Left lung (tissue), 4 donors: ENCODE measurements at regions not wholly inside any gene's neighbourhood (a gene's known extent, or its start where the extent isn't known, plus 50 kb on each side); places are given as distances from the start of the nearest gene placed in this dataset.

Experiments
- ATAC-seq: fragments of 200-7000 bp; cut with Tn5 transposase; one replicate; pipeline ENCODE4 v1.9.1; 2020; ENCODE audit warnings: moderate library complexity
- DNase-seq, 4 donors: peaks; one replicate each; pipeline ENCODE4 v3.0.0-alpha.2; 2013 to 2020
- H3K27ac ChIP-seq, 2 donors: fragments of 200-600 bp; sonication (generic) in 1 of 2; one replicate each; pipeline versions ENCODE4 v1.5.0 to v1.8.0; 2020 to 2021
- H3K27me3 ChIP-seq, 2 donors: fragments of 200-600 bp; sonication (generic) in 1 of 2; one replicate each; pipeline versions ENCODE4 v1.5.0 to v1.8.0; 2020 to 2021
- H3K36me3 ChIP-seq, 2 donors: fragments of 200-600 bp; sonication (generic) in 1 of 2; one replicate each; pipeline versions ENCODE4 v1.5.0 to v1.8.0; 2020 to 2021
- H3K4me1 ChIP-seq, 2 donors: fragments of 200-600 bp; one replicate each; pipeline ENCODE4 v1.8.0; 2021
- H3K4me3 ChIP-seq, 2 donors: fragments of 200-600 bp; sonication (generic) in 1 of 2; one replicate each; pipeline versions ENCODE4 v1.5.0 to v1.8.0; 2020 to 2021; ENCODE audit warnings: mild to moderate bottlenecking in 1 of 2
- H3K9me3 ChIP-seq, 2 donors: fragments of 200-600 bp; sonication (generic) in 1 of 2; one replicate each; pipeline versions ENCODE4 v1.5.0 to v1.8.0; 2020 to 2021
- intact Hi-C, 2 donors: fragments of 100-400 bp; cut with DNase I; formaldehyde crosslinking; loops; one replicate each; pipeline versions ENCODE4 v1.11.2 to v1.14.2; 2022
- TF ChIP-seq, protein P1 (sequence below), 2 donors: fragments of 200-600 bp; sonication (generic) in 1 of 2; IDR thresholded peaks; one replicate each; pipeline versions ENCODE4 v1.5.0 to v1.8.0; 2021; ENCODE audit warnings: antibody characterized with exemption in 2 of 2
- donor health status: DM: no; HTN: yes; CAD: no.
- donor health status: DM: no; HTN: no; CAD: no.

DNA sequence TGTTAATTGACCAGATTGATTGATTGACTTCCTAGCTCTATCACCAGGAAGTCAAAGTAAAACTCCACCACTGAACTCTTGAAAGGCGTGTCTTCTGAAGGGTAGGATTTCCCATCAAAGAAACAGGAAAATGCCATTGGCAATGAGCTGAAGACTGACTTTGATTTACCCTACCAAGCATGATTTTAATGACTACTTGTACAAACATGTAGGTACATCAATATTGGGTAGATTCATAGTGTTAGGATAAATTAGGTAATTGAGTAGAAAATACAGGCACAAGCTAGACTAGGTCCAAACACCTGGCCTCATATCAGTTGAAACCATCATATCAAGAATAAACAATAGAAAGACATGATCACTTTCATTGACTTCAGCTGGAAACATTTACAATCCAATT, 53.2 kb upstream of the ATXN3L start:
- intact Hi-C loops = no loop called here
- DNase-seq (no peak), ATAC-seq (no peak)
- no peaks in the 10 kb centered on the region for H3K4me1 ChIP-seq
- H3K9me3 ChIP-seq = no peaks in the 10 kb centered on the region
- H3K27me3 ChIP-seq = no peaks in the 10 kb centered on the region
- peak overlapping the region in 1 of 2 donors; percentile 29 for H3K27ac ChIP-seq
- TF ChIP-seq, protein P1, sequence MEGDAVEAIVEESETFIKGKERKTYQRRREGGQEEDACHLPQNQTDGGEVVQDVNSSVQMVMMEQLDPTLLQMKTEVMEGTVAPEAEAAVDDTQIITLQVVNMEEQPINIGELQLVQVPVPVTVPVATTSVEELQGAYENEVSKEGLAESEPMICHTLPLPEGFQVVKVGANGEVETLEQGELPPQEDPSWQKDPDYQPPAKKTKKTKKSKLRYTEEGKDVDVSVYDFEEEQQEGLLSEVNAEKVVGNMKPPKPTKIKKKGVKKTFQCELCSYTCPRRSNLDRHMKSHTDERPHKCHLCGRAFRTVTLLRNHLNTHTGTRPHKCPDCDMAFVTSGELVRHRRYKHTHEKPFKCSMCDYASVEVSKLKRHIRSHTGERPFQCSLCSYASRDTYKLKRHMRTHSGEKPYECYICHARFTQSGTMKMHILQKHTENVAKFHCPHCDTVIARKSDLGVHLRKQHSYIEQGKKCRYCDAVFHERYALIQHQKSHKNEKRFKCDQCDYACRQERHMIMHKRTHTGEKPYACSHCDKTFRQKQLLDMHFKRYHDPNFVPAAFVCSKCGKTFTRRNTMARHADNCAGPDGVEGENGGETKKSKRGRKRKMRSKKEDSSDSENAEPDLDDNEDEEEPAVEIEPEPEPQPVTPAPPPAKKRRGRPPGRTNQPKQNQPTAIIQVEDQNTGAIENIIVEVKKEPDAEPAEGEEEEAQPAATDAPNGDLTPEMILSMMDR (IDR thresholded peaks at IDR 0.05) = no peak
- H3K36me3 ChIP-seq = no peaks in the 10 kb centered on the region
- no peak overlapping the region for H3K4me3 ChIP-seq

DNA sequence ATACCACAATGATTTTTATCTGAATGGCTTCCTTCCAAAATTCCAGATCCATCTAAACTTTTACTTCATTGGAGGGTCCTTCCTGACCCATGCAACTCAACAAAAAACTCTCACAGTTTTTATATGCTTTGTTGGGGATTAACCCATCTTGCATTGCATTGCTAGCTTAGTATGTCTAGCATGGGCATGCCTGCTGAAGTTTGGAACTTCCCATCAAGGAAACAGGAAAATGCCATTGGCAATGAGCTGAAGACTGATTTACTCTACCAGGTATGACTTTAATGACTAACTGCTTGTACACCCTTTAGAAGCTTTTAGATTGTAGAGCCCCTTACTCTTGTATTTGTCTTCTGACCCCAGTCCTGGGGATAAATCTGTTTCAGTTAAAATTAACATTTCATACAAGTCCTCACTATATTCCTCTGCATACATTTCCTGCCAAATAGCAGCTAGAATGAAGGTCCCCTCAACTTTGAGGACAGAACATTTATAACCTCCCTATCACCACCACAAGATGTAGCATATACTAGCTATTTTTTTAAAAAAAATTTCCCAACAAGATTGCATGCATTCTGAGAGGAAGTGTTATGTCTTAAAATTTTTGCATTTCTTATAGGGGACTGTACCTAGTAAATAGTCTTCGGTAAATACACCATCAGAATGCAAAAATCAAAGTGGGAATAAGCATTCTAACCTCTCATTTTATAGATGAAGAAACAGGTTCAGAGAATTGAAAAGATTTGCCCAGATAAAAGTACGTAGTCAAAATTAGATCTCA, 52.5 kb upstream of the ATXN3L start:
- Histone ChIP-seq H3K9me3 (no peaks in the 10 kb centered on the region), H3K27me3 (no peaks in the 10 kb centered on the region), H3K36me3 (no peaks in the 10 kb centered on the region), H3K4me3 (no peak overlapping the region), H3K27ac (no peak overlapping the region), H3K4me1 (no peaks in the 10 kb centered on the region)
- DNase-seq (no peak), ATAC-seq (no peak)
- intact Hi-C loops = no loop called here
- TF ChIP-seq, protein P1 (IDR thresholded peaks at IDR 0.05) = no peak

DNA sequence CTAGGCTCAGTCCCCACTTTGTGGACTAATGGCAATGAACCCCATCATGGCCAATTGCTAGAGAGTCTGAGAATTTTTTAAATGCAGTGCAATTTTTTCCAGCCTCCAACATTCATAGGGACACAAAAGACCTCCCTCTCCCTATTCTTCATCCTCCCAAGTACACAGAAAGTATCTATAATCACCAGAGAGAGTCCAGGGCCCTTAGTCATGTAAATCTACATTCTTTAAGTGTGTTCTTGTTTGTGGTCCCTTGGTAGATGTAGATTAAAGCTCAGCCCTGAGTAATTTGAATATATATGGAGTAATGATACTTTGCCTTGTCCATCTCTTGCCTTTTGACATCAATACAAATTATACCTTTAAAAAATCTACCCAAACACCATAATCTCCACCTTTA, 51.3 kb upstream of the ATXN3L start:
- no peak for DNase-seq
- intact Hi-C loops = no loop called here
- no peaks in the 10 kb centered on the region for H3K9me3 ChIP-seq

DNA sequence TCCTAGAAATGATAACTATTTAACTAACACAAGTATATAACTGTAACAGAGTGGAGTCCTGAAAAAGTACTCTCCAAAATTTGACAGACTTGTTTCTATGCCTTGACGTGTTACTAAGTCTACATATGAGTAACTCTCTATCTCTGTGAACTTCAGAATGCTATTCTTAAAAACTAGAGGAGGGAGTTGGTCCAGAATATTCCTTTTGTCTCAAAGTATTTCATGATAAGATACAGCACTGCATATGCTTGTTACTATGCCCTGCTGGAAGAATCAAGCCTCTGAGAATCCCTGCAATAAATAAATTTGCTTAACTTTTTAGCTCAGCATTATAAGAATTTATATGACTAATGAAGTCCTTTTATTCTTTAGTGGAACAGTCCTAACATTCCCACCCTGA, 50.9 kb upstream of the ATXN3L start:
- H3K9me3 ChIP-seq = no peaks in the 10 kb centered on the region
- TF ChIP-seq, protein P1 (IDR thresholded peaks at IDR 0.05) = no peak
- H3K4me3 ChIP-seq = no peak overlapping the region
- intact Hi-C loops = no loop called here
- no peak for ATAC-seq
- no peaks in the 10 kb centered on the region for H3K27me3 ChIP-seq
- H3K4me1 ChIP-seq = no peaks in the 10 kb centered on the region
- DNase-seq = no peak
- no peak overlapping the region for H3K27ac ChIP-seq
- no peaks in the 10 kb centered on the region for H3K36me3 ChIP-seq

More for the DNA sequence above, 51.3 kb upstream of the ATXN3L start:
- Histone ChIP-seq H3K36me3 (no peaks in the 10 kb centered on the region), H3K4me1 (no peaks in the 10 kb centered on the region), H3K27ac (no peak overlapping the region), H3K27me3 (no peaks in the 10 kb centered on the region), H3K4me3 (no peak overlapping the region)
- ATAC-seq = no peak
- TF ChIP-seq, protein P1 (IDR thresholded peaks at IDR 0.05) = no peak
